HepG2 (cell line): ENCODE measurements at regions not wholly inside any gene's neighbourhood (a gene's known extent, or its start where the extent isn't known, plus 50 kb on each side); places are given as distances from the start of the nearest gene placed in this dataset.

Experiments
- AKAP8 ChIP-seq: sonication (generic); formaldehyde crosslinking; IDR thresholded peaks from 2 replicates; pipeline ENCODE4 v1.5.1; 2020; ENCODE audit warnings: mild to moderate bottlenecking, missing genetic modification reagents
- FOXC1 ChIP-seq: sonication (generic); formaldehyde crosslinking; IDR thresholded peaks from 2 replicates; pipeline ENCODE4 v1.8.0; 2022; ENCODE audit warnings: mild to moderate bottlenecking, missing genetic modification reagents, borderline replicate concordance
- HNRNPK ChIP-seq: fragments of 200-400 bp; formaldehyde crosslinking; IDR thresholded peaks from 2 replicates; pipeline ENCODE4 v1.6.1; 2018; ENCODE audit warnings: low read length, low read depth, moderate library complexity, mild to moderate bottlenecking; ENCODE audit not compliant: poor library complexity, severe bottlenecking
- JUNB ChIP-seq: sonication (generic); formaldehyde crosslinking; IDR thresholded peaks from 2 replicates; pipeline ENCODE4 v1.8.0; 2022; ENCODE audit warnings: missing genetic modification reagents, mild to moderate bottlenecking, borderline replicate concordance
- PLRG1 ChIP-seq: fragments of 450-650 bp; conservative IDR thresholded peaks from 2 replicates; pipeline ENCODE4 v1.6.1; 2016
- SMC3 ChIP-seq: IDR thresholded peaks from 2 replicates; pipeline ENCODE4 v1.6.1; 2011; ENCODE audit warnings: low read length, improper control_type of control experiment
- ZBTB8A ChIP-seq: sonication (generic); formaldehyde crosslinking; IDR thresholded peaks from 2 replicates; pipeline ENCODE4 v1.4.0; 2020; ENCODE audit warnings: mild to moderate bottlenecking, low read depth, missing genetic modification reagents, borderline replicate concordance
- ZFX ChIP-seq: sonication (generic); formaldehyde crosslinking; IDR thresholded peaks from 2 replicates; pipeline ENCODE4 v1.4.0; 2020; ENCODE audit warnings: mild to moderate bottlenecking, low read depth, missing genetic modification reagents, moderate library complexity
- ZNF138 ChIP-seq: sonication (generic); formaldehyde crosslinking; IDR thresholded peaks from 2 replicates; pipeline ENCODE4 v1.5.0; 2020; ENCODE audit warnings: mild to moderate bottlenecking, low read depth, missing genetic modification reagents
- ZNF207 ChIP-seq: fragments of 450-650 bp; IDR thresholded peaks from 2 replicates; pipeline ENCODE4 v1.6.1; 2016; ENCODE audit warnings: antibody characterized with exemption, borderline replicate concordance
- ZNF24 ChIP-seq: fragments of 450-650 bp; IDR thresholded peaks from 2 replicates; pipeline ENCODE4 v1.6.1; 2017; ENCODE audit warnings: antibody characterized with exemption, mild to moderate bottlenecking
- ZNF326 ChIP-seq: sonication (generic); formaldehyde crosslinking; IDR thresholded peaks from 2 replicates; pipeline ENCODE4 v1.4.0; 2020; ENCODE audit warnings: missing genetic modification reagents, borderline replicate concordance
- ZNF333 ChIP-seq: sonication (generic); formaldehyde crosslinking; IDR thresholded peaks from 2 replicates; pipeline ENCODE4 v1.4.0; 2020; ENCODE audit warnings: mild to moderate bottlenecking, missing genetic modification reagents, borderline replicate concordance
- ZNF543 ChIP-seq: sonication (generic); formaldehyde crosslinking; IDR thresholded peaks from 2 replicates; pipeline ENCODE4 v1.4.0; 2020; ENCODE audit warnings: mild to moderate bottlenecking, missing genetic modification reagents
- ZNF709 ChIP-seq: sonication (generic); formaldehyde crosslinking; IDR thresholded peaks from 2 replicates; pipeline ENCODE4 v1.5.0; 2020; ENCODE audit warnings: mild to moderate bottlenecking, missing genetic modification reagents
- ZNF737 ChIP-seq: sonication (generic); formaldehyde crosslinking; IDR thresholded peaks from 2 replicates; pipeline ENCODE4 v1.5.0; 2020; ENCODE audit warnings: missing genetic modification reagents, mild to moderate bottlenecking, borderline replicate concordance
- ZNF747 ChIP-seq: sonication (generic); formaldehyde crosslinking; IDR thresholded peaks from 2 replicates; pipeline ENCODE4 v1.8.1; 2023; ENCODE audit warnings: missing genetic modification reagents, mild to moderate bottlenecking, borderline replicate concordance
- ZNF816 ChIP-seq: sonication (generic); formaldehyde crosslinking; IDR thresholded peaks from 2 replicates; pipeline ENCODE4 v1.8.0; 2022; ENCODE audit warnings: missing genetic modification reagents, mild to moderate bottlenecking, borderline replicate concordance
- ZNF83 ChIP-seq: sonication (generic); formaldehyde crosslinking; IDR thresholded peaks from 2 replicates; pipeline ENCODE4 v1.4.0; 2020; ENCODE audit warnings: missing genetic modification reagents, mild to moderate bottlenecking, borderline replicate concordance
- ZSCAN9 ChIP-seq: IDR thresholded peaks from 2 replicates; pipeline ENCODE4 v1.6.1; 2016; ENCODE audit warnings: borderline replicate concordance
- TF ChIP-seq, protein P1 (sequence below): sonication (generic); formaldehyde crosslinking; IDR thresholded peaks from 2 replicates; pipeline ENCODE4 v1.4.0; 2020; ENCODE audit warnings: missing genetic modification reagents
- TF ChIP-seq, protein P2 (sequence below), 2 experiments: sonication (generic) in 1 of 2; formaldehyde crosslinking in 1 of 2; IDR thresholded peaks; 2 replicates each; pipeline versions ENCODE4 v1.4.0 to v1.6.1; 2018 to 2020; ENCODE audit warnings: missing genetic modification reagents in 2 of 2, borderline replicate concordance in 1 of 2, low read depth in 1 of 2, mild to moderate bottlenecking in 1 of 2, missing biosample characterization in 1 of 2
- TF ChIP-seq, protein P3 (sequence below): sonication (generic); formaldehyde crosslinking; IDR thresholded peaks from 2 replicates; pipeline ENCODE4 v1.8.1; 2023; ENCODE audit warnings: mild to moderate bottlenecking, missing genetic modification reagents
- TF ChIP-seq, protein P4 (sequence below): sonication (generic); formaldehyde crosslinking; IDR thresholded peaks from 2 replicates; pipeline ENCODE4 v1.4.0; 2020; ENCODE audit warnings: mild to moderate bottlenecking, missing genetic modification reagents

DNA sequence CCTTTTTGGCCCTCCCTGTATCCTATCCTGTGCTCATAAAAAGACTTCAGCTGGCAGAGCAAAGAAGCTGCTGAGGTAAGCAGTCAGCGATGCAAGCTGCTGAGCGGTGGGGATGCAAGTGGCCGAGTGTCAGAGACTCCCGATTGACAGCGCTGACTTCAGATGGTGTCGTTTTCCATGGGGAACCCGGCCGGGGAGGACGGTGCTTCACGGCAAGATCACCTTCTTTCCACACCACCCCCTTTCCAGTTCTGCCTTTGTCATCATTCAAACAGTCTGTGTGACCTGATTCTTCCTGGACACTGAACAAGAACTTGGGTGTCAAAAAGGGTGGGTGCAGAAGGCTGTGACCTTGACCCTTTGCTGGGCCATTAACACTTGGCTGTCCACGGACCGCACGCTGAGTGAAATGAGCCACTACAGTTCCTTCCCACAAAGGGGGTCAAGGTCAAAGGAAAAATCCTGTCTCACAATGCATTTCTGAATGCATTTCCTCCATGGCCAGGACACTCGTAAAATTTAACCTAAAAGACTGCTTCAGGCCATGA, 52.9 kb upstream of the UNC93A start (continued):
- TF ChIP-seq, protein P1, sequence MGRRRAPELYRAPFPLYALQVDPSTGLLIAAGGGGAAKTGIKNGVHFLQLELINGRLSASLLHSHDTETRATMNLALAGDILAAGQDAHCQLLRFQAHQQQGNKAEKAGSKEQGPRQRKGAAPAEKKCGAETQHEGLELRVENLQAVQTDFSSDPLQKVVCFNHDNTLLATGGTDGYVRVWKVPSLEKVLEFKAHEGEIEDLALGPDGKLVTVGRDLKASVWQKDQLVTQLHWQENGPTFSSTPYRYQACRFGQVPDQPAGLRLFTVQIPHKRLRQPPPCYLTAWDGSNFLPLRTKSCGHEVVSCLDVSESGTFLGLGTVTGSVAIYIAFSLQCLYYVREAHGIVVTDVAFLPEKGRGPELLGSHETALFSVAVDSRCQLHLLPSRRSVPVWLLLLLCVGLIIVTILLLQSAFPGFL (CRISPR knock-in tag): no peak
- no peak for TF ChIP-seq ZNF737 (CRISPR knock-in tag)
- TF ChIP-seq ZNF207: no peak
- TF ChIP-seq PLRG1: no peak
- no peak for TF ChIP-seq ZNF543 (CRISPR knock-in tag)
- TF ChIP-seq ZNF747 (CRISPR knock-in tag): peak; percentile 56; the same call in 1 of the 2 replicates
- no peak for TF ChIP-seq AKAP8
- no peak for TF ChIP-seq ZNF326 (CRISPR knock-in tag)
- TF ChIP-seq JUNB (CRISPR knock-in tag): no peak
- no peak for TF ChIP-seq ZBTB8A
- no peak for TF ChIP-seq ZNF24
- TF ChIP-seq ZFX (CRISPR knock-in tag): no peak
- no peak for TF ChIP-seq FOXC1 (CRISPR knock-in tag)
- no peak for TF ChIP-seq ZNF816 (CRISPR knock-in tag)
- TF ChIP-seq, protein P2, sequence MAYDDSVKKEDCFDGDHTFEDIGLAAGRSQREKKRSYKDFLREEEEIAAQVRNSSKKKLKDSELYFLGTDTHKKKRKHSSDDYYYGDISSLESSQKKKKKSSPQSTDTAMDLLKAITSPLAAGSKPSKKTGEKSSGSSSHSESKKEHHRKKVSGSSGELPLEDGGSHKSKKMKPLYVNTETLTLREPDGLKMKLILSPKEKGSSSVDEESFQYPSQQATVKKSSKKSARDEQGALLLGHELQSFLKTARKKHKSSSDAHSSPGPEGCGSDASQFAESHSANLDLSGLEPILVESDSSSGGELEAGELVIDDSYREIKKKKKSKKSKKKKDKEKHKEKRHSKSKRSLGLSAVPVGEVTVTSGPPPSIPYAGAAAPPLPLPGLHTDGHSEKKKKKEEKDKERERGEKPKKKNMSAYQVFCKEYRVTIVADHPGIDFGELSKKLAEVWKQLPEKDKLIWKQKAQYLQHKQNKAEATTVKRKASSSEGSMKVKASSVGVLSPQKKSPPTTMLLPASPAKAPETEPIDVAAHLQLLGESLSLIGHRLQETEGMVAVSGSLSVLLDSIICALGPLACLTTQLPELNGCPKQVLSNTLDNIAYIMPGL (CRISPR knock-in tag; IDR thresholded peaks at IDR 0.05; ENCODE audit: borderline replicate concordance in 1 of 2, low read depth in 1 of 2): no peak; a peak in 1 of 4 replicates
- TF ChIP-seq, protein P3, sequence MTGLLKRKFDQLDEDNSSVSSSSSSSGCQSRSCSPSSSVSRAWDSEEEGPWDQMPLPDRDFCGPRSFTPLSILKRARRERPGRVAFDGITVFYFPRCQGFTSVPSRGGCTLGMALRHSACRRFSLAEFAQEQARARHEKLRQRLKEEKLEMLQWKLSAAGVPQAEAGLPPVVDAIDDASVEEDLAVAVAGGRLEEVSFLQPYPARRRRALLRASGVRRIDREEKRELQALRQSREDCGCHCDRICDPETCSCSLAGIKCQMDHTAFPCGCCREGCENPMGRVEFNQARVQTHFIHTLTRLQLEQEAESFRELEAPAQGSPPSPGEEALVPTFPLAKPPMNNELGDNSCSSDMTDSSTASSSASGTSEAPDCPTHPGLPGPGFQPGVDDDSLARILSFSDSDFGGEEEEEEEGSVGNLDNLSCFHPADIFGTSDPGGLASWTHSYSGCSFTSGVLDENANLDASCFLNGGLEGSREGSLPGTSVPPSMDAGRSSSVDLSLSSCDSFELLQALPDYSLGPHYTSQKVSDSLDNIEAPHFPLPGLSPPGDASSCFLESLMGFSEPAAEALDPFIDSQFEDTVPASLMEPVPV: peak; percentile 86; the same call in 1 of the 2 replicates
- 0 out of 2 replicates have a peak, but pooled peaks have one; percentile 27 for TF ChIP-seq SMC3
- no peak for TF ChIP-seq HNRNPK
- TF ChIP-seq ZNF83 (CRISPR knock-in tag): 0 out of 2 replicates have a peak, but pooled peaks have one; percentile 14
- TF ChIP-seq ZNF138 (CRISPR knock-in tag): no peak
- no peak; the same call in 1 of the 2 replicates for TF ChIP-seq ZSCAN9 (CRISPR knock-in tag)
- 0 out of 2 replicates have a peak, but pooled peaks have one; percentile 43 for TF ChIP-seq ZNF333 (CRISPR knock-in tag)
- TF ChIP-seq, protein P4, sequence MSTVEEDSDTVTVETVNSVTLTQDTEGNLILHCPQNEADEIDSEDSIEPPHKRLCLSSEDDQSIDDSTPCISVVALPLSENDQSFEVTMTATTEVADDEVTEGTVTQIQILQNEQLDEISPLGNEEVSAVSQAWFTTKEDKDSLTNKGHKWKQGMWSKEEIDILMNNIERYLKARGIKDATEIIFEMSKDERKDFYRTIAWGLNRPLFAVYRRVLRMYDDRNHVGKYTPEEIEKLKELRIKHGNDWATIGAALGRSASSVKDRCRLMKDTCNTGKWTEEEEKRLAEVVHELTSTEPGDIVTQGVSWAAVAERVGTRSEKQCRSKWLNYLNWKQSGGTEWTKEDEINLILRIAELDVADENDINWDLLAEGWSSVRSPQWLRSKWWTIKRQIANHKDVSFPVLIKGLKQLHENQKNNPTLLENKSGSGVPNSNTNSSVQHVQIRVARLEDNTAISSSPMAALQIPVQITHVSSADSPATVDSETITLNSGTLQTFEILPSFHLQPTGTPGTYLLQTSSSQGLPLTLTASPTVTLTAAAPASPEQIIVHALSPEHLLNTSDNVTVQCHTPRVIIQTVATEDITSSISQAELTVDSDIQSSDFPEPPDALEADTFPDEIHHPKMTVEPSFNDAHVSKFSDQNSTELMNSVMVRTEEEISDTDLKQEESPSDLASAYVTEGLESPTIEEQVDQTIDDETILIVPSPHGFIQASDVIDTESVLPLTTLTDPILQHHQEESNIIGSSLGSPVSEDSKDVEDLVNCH (CRISPR knock-in tag): no peak
- no peak; the same call in 1 of the 2 replicates for TF ChIP-seq ZNF709 (CRISPR knock-in tag)
